ENCODE measurements at regions not wholly inside any gene's neighbourhood (a gene's known extent, or its start where the extent isn't known, plus 50 kb on each side); places are given as distances from the start of the nearest gene placed in this dataset.

DNA sequence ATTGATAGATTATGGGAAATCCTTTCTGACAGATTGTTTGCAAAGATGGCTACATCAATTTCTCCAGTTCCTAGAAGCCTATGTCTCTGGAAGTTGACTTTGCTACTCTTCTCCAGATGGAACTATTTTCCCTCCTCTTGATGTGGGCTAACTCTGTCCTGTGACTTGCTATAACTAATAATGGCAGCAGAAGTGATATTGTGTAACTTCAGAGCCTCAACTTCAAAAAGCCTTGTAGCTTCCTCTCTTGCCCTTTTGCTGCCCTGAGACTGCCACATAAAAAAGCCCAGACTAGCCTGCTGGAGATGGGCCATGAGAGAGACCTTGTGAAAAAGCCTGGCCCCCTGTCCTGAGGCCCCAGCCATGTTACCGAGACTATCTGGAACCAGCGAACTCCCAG, 210.7 kb upstream of the SLC7A11 start:
- no peak for DNase-seq (ENCODE audit: extremely low spot score)
- CTCF ChIA-PET = no interaction called here
- TF ChIP-seq, protein P1, sequence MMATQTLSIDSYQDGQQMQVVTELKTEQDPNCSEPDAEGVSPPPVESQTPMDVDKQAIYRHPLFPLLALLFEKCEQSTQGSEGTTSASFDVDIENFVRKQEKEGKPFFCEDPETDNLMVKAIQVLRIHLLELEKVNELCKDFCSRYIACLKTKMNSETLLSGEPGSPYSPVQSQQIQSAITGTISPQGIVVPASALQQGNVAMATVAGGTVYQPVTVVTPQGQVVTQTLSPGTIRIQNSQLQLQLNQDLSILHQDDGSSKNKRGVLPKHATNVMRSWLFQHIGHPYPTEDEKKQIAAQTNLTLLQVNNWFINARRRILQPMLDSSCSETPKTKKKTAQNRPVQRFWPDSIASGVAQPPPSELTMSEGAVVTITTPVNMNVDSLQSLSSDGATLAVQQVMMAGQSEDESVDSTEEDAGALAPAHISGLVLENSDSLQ (IDR thresholded peaks at IDR 0.05) = no peak
- TF ChIP-seq SP1 (IDR thresholded peaks at IDR 0.05) (no peak), CTBP1 (IDR thresholded peaks at IDR 0.05; ENCODE audit: borderline replicate concordance) (no peak), SUZ12 (IDR thresholded peaks at IDR 0.05) (no peak), HDGF (IDR thresholded peaks at IDR 0.05; ENCODE audit: borderline replicate concordance) (no peak), ELF4 (IDR thresholded peaks at IDR 0.05) (no peak), FOXM1 (IDR thresholded peaks at IDR 0.05; ENCODE audit: borderline replicate concordance) (no peak), TARDBP (IDR thresholded peaks at IDR 0.05) (no peak), BHLHE40 (IDR thresholded peaks at IDR 0.05; ENCODE audit: borderline replicate concordance) (no peak), FOXK2 (IDR thresholded peaks at IDR 0.05) (no peak), NFRKB (IDR thresholded peaks at IDR 0.05) (no peak), LEF1 (IDR thresholded peaks at IDR 0.05; ENCODE audit: borderline replicate concordance) (no peak), ARNT (IDR thresholded peaks at IDR 0.05) (no peak), L3MBTL2 (conservative IDR thresholded peaks at IDR 0.05) (no peak)
- POLR2A ChIA-PET = no interaction called here

DNA sequence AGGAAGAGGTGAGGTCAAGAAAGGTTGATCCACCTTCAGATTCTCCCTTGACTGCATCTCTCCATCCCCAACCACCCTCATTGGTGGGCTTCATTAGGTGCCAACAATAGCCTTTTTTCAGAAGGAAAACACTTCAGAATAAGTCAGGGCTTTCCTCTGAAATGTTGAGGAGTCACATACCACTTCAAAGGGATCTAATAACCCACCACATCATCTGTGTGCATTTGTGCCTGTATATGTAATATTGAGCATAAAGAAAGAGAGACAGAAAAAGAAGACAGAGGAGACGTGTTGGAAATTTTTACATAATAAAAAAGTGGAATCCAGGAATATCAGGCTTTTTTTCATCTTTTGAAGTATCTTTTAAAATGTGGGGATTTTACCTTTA, 209.1 kb upstream of the SLC7A11 start:
- DNase-seq (ENCODE audit: extremely low spot score) = no peak
- ChIA-PET POLR2A (no interaction called here), CTCF (no interaction called here)
- no peak for TF ChIP-seq NFRKB (IDR thresholded peaks at IDR 0.05)
- no peak for TF ChIP-seq SUZ12 (IDR thresholded peaks at IDR 0.05)
- no peak for TF ChIP-seq ELF4 (IDR thresholded peaks at IDR 0.05)
- no peak for TF ChIP-seq FOXA1 (IDR thresholded peaks at IDR 0.05)
- TF ChIP-seq CTBP1 (IDR thresholded peaks at IDR 0.05; ENCODE audit: borderline replicate concordance) = no peak
- TF ChIP-seq LEF1 (IDR thresholded peaks at IDR 0.05; ENCODE audit: borderline replicate concordance) = no peak
- TF ChIP-seq, protein P1 (IDR thresholded peaks at IDR 0.05) = no peak
- no peak for TF ChIP-seq ARNT (IDR thresholded peaks at IDR 0.05)
- TF ChIP-seq FOXK2 (IDR thresholded peaks at IDR 0.05) = no peak

DNA sequence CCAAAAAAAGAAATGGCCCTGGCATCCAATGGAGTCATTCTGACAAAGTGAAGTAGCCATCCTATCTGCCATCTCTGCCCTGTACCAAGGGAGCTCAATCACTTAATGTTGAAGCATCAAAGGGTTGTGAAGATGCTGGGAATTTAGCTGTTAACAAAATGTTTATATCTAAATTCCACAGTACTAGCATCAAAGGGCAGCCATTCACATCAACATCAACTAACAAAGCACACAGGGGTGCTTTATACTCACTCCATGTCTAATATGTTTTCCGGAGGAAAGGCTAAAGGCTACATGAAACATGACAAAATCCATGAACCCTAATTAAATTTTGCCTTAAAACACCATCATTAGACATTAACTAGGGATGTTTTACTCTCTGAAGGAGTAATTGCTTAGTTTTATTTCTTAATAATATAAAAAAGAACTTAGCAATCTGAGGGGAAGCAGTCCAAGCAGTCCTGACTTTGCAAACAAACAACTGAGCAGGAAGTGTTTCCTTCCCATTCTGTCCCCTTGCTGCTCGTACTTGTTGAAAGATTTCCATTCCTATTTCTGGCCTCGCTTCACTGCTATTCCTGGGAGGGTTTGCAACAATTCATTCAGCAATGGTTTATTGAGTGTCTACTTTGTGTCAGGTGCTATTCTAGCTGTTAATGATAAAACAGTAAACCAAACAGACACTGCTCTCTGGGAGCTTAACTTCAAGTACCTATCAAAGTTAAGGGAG, 208.6 kb upstream of the SLC7A11 start:
- TF ChIP-seq FOXK2 (IDR thresholded peaks at IDR 0.05) (no peak), SP1 (IDR thresholded peaks at IDR 0.05) (no peak), FOXA1 (IDR thresholded peaks at IDR 0.05) (no peak)
- POLR2A ChIA-PET = no interaction called here
- no peak for DNase-seq (ENCODE audit: extremely low spot score)
- CTCF ChIA-PET = no interaction called here

DNA sequence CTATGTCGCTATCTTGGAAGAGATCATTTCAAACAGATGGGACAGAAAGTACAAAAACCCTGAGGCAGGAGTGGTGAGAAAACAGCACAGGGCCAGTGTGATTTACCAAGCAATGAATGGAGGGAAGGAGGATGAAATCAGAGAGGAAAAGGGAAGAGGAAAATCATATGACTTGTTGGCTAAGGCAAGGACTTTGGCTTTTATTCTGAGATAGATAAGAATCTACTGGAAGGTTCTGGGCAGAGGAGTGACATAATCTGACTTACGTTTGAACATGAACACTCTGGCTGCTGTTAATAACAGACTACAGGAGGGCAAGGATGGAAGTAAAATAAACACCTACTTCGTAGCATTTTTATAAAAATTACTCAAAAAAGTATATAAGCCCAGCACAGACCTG, 207.8 kb upstream of the SLC7A11 start:
- DNase-seq (ENCODE audit: extremely low spot score) = no peak
- ChIA-PET POLR2A (no interaction called here), CTCF (no interaction called here)
- TF ChIP-seq SP1 (IDR thresholded peaks at IDR 0.05) (no peak), FOXM1 (IDR thresholded peaks at IDR 0.05; ENCODE audit: borderline replicate concordance) (no peak), CTBP1 (IDR thresholded peaks at IDR 0.05; ENCODE audit: borderline replicate concordance) (no peak), NFRKB (IDR thresholded peaks at IDR 0.05) (no peak), FOXK2 (IDR thresholded peaks at IDR 0.05) (no peak), BHLHE40 (IDR thresholded peaks at IDR 0.05; ENCODE audit: borderline replicate concordance) (no peak), ARNT (IDR thresholded peaks at IDR 0.05) (no peak), FOXA1 (IDR thresholded peaks at IDR 0.05) (no peak), HDGF (IDR thresholded peaks at IDR 0.05; ENCODE audit: borderline replicate concordance) (no peak), TARDBP (IDR thresholded peaks at IDR 0.05) (no peak), ZNF384 (IDR thresholded peaks at IDR 0.05) (no peak), SUZ12 (IDR thresholded peaks at IDR 0.05) (no peak), LEF1 (IDR thresholded peaks at IDR 0.05; ENCODE audit: borderline replicate concordance) (no peak), L3MBTL2 (conservative IDR thresholded peaks at IDR 0.05) (no peak), ELF4 (IDR thresholded peaks at IDR 0.05) (no peak)
- TF ChIP-seq, protein P1 (IDR thresholded peaks at IDR 0.05) = no peak

DNA sequence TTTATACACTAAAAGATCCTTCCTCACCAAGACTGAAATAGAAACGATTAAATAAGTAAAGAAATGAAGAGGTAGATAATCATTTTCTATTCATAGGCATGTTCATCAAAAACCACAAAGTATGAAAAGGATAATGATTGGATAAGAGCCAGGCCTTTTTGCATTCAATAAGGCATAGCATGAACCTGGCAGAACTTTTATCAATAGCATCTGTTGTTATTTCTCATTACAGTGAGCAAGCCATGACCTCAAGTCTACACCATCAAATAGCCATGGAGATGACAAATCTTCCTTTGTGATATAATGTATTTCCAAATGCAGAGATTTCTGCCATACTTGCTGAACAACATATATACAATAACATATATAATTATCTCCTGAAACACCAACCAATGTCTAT, 206.0 kb upstream of the SLC7A11 start:
- ChIA-PET POLR2A (no interaction called here), CTCF (no interaction called here)
- TF ChIP-seq TARDBP (IDR thresholded peaks at IDR 0.05) (no peak), L3MBTL2 (conservative IDR thresholded peaks at IDR 0.05) (no peak), ELF4 (IDR thresholded peaks at IDR 0.05) (no peak), CTBP1 (IDR thresholded peaks at IDR 0.05; ENCODE audit: borderline replicate concordance) (no peak), FOXK2 (IDR thresholded peaks at IDR 0.05) (no peak), ARNT (IDR thresholded peaks at IDR 0.05) (no peak), SP1 (IDR thresholded peaks at IDR 0.05) (no peak), LEF1 (IDR thresholded peaks at IDR 0.05; ENCODE audit: borderline replicate concordance) (no peak), FOXA1 (IDR thresholded peaks at IDR 0.05) (no peak), SUZ12 (IDR thresholded peaks at IDR 0.05) (no peak), NFRKB (IDR thresholded peaks at IDR 0.05) (no peak), BHLHE40 (IDR thresholded peaks at IDR 0.05; ENCODE audit: borderline replicate concordance) (no peak), FOXM1 (IDR thresholded peaks at IDR 0.05; ENCODE audit: borderline replicate concordance) (no peak), ZNF384 (IDR thresholded peaks at IDR 0.05) (no peak), HDGF (IDR thresholded peaks at IDR 0.05; ENCODE audit: borderline replicate concordance) (no peak)
- TF ChIP-seq, protein P1 (IDR thresholded peaks at IDR 0.05) = no peak
- DNase-seq (ENCODE audit: extremely low spot score) = no peak

DNA sequence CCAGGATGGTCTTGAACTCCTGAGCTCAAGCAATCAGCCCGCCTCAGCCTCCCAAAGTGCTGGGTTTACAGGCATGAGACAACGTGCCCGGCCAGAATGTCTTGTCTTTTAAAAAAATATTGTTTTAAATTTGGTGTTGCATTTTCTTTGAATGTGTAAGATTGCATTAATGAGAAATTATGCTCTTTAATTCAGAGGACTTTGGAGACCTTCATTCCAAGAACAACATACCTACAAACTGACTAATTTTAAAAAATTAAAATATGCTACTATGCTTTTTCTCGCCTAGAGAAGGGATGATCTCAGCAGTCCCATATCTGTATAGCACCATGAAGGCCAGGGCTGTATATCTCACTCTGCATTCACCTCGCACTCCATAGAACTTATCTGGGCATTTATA, 204.3 kb upstream of the SLC7A11 start:
- POLR2A ChIA-PET = no interaction called here
- CTCF ChIA-PET = no interaction called here
- no peak for TF ChIP-seq ARNT (IDR thresholded peaks at IDR 0.05)
- TF ChIP-seq BHLHE40 (IDR thresholded peaks at IDR 0.05; ENCODE audit: borderline replicate concordance) = no peak
- TF ChIP-seq FOXA1 (IDR thresholded peaks at IDR 0.05) = no peak
- TF ChIP-seq SP1 (IDR thresholded peaks at IDR 0.05) = no peak
- TF ChIP-seq SUZ12 (IDR thresholded peaks at IDR 0.05) = no peak
- no peak for TF ChIP-seq NFRKB (IDR thresholded peaks at IDR 0.05)
- TF ChIP-seq L3MBTL2 (conservative IDR thresholded peaks at IDR 0.05) = no peak
- no peak for TF ChIP-seq ZNF384 (IDR thresholded peaks at IDR 0.05)
- no peak for TF ChIP-seq TARDBP (IDR thresholded peaks at IDR 0.05)
- TF ChIP-seq, protein P1 (IDR thresholded peaks at IDR 0.05) = no peak
- no peak for TF ChIP-seq ELF4 (IDR thresholded peaks at IDR 0.05)
- DNase-seq (ENCODE audit: extremely low spot score) = no peak

Measured in HEK293T (cell line).